ENCODE measurements at regions not wholly inside any gene's neighbourhood (a gene's known extent, or its start where the extent isn't known, plus 50 kb on each side); places are given as distances from the start of the nearest gene placed in this dataset.
"Not testable (repeated sequence)": the region's sequence is repeated elsewhere in the genome, so short reads cannot be mapped to it uniquely, and the experiment has no call there.

DNA sequence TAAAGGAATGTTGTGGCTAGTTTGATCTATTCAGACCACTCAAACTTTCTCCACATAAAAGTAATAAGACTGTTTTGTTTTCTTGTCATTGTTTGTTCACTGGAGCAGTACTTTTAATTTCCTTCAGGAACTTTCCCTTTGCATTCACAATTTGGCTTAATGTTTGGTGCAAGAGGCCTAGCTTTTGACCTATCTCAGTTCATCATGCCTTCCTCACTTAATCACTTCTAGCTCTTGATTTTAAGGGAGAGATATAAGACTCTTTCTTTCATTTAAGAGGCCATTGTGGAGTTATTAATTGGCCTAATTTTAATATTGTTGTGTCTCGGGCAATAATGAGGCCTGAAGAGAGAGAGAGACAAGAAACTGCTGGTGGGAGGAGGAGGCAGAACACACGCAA, 371.7 kb upstream of the DEPDC1 start:
- WGBS (ENCODE audit: missing lambda C conversion rate): 31% methylated on average over 2 of the region's 2 CpGs
- POLR2A ChIA-PET: no interaction called here
- FAIRE-seq: no peak

DNA sequence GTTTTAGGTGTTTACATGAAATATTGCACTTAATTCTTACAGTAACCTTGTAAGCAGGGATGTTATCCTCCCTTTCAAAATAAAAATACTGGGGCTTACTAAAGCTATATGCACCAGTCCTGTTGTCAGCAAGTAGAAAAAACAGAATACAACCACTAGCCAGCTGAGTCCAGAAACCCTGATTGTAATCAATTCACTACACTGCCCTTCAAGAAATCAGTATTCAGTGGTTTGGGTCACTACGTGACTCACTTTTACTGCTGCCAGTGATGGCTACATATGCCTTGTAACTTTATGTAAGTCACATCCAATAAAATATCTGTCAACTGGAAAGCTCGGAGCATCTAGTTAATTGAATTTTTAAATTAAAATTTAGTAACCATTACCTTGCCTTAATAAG, 376.3 kb upstream of the DEPDC1 start:
- Histone ChIP-seq H3K27ac (no peak overlapping the region), H3K4me1 (no peaks in the 10 kb centered on the region), H3K4me3 (no peak overlapping the region), H3K9me3 (no peaks in the 10 kb centered on the region), H3K4me2 (no peak overlapping the region)
- CTCF ChIA-PET: no interaction called here
- WGBS (ENCODE audit: missing lambda C conversion rate): 10% methylated on average over 2 of the region's 2 CpGs
- DNase-seq (ENCODE audit: low read depth in 1 of 2, low spot score in 1 of 2) (no peak), ATAC-seq (no peak), FAIRE-seq (no peak)
- TF ChIP-seq FOSL2 (IDR thresholded peaks at IDR 0.05) (no peak), FOSL2 (CRISPR knock-in tag; IDR thresholded peaks at IDR 0.05) (no peak), HOXB5 (CRISPR knock-in tag; IDR thresholded peaks at IDR 0.05) (no peak), MAZ (IDR thresholded peaks at IDR 0.05; ENCODE audit: borderline replicate concordance, low read depth, low read length) (no peak), SREBF2 (IDR thresholded peaks at IDR 0.05) (no peak), CBX8 (IDR thresholded peaks at IDR 0.05) (no peak), NPAS2 (CRISPR knock-in tag; IDR thresholded peaks at IDR 0.05; ENCODE audit: borderline replicate concordance) (no peak), CHD2 (IDR thresholded peaks at IDR 0.05; ENCODE audit: low read length, partially characterized antibody) (no peak), RARB (CRISPR knock-in tag; IDR thresholded peaks at IDR 0.05) (no peak), KDM5A (IDR thresholded peaks at IDR 0.05) (no peak), JUNB (IDR thresholded peaks at IDR 0.05) (no peak), EHMT2 (IDR thresholded peaks at IDR 0.05; ENCODE audit: low read depth) (no peak), NR3C1 (IDR thresholded peaks at IDR 0.05) (no peak)
- TF ChIP-seq, protein P1, sequence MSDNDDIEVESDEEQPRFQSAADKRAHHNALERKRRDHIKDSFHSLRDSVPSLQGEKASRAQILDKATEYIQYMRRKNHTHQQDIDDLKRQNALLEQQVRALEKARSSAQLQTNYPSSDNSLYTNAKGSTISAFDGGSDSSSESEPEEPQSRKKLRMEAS (IDR thresholded peaks at IDR 0.05): no peak
- TF ChIP-seq, protein P2, sequence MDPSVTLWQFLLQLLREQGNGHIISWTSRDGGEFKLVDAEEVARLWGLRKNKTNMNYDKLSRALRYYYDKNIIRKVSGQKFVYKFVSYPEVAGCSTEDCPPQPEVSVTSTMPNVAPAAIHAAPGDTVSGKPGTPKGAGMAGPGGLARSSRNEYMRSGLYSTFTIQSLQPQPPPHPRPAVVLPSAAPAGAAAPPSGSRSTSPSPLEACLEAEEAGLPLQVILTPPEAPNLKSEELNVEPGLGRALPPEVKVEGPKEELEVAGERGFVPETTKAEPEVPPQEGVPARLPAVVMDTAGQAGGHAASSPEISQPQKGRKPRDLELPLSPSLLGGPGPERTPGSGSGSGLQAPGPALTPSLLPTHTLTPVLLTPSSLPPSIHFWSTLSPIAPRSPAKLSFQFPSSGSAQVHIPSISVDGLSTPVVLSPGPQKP (IDR thresholded peaks at IDR 0.05; ENCODE audit: low read depth, low read length): no peak
- TF ChIP-seq, protein P3, sequence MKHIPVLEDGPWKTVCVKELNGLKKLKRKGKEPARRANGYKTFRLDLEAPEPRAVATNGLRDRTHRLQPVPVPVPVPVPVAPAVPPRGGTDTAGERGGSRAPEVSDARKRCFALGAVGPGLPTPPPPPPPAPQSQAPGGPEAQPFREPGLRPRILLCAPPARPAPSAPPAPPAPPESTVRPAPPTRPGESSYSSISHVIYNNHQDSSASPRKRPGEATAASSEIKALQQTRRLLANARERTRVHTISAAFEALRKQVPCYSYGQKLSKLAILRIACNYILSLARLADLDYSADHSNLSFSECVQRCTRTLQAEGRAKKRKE (CRISPR knock-in tag; IDR thresholded peaks at IDR 0.05; ENCODE audit: low read depth): no peak
- POLR2A ChIA-PET: no interaction called here

More for the DNA sequence above, 371.7 kb upstream of the DEPDC1 start:
- no peak overlapping the region for H3K27ac ChIP-seq
- no peak overlapping the region for H3K4me2 ChIP-seq
- no peak overlapping the region for H3K4me3 ChIP-seq
- H3K9me3 ChIP-seq: no peaks in the 10 kb centered on the region
- CTCF ChIA-PET: no interaction called here
- ATAC-seq: no peak
- DNase-seq (ENCODE audit: low read depth in 1 of 2, low spot score in 1 of 2): no peak
- TF ChIP-seq HEYL (CRISPR knock-in tag; IDR thresholded peaks at IDR 0.05): no peak
- no peaks in the 10 kb centered on the region for H3K4me1 ChIP-seq

DNA sequence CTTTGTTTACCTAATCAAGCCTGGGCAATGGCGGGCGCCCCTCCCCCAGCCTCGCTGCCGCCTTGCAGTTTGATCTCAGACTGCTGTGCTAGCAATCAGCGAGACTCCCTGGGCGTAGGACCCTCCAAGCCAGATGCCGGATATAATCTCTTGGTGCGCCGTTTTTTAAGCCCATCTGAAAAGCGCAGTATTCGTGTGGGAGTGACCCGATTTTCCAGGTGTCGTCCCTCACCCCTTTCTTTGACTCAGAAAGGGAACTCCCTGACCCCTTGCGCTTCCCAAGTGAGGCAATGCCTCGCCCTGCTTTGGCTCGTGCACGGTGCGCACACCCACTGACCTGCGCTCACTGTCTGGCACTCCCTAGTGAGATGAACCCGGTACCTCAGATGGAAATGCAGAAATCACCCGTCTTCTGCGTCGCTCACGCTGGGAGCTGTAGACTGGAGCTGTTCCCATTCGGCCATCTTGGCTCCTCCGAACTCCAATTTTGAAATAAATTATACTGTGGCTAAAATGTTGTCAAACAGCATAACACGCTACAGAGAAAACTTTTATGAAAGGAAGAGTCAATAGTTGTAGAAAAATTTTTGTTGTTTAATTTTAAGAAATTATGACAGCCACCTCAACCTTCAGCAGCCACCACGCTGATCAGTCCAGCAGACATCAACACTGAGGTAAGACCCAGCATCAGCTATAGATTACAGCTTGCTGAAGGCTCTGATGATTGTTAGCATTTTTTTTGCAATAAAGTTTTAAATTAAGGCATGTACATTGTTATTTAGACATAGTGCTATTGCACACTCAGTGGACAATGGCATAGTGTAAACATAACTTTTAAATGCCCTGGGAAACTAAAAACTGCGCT, 384.7 kb upstream of the DEPDC1 start:
- H3K4me2 ChIP-seq: 0 out of 3 replicates have a peak overlapping the region, but pooled peaks have one; percentile 17
- FAIRE-seq; CTCF ChIA-PET; H3K4me3 ChIP-seq; POLR2A ChIA-PET; H3K27ac ChIP-seq; DNase-seq (ENCODE audit: low read depth in 1 of 2, low spot score in 1 of 2); H3K4me1 ChIP-seq; ATAC-seq; H3K9me3 ChIP-seq: not testable (repeated sequence)
- WGBS (ENCODE audit: missing lambda C conversion rate): 33% methylated on average over 18 of the region's 29 CpGs

DNA sequence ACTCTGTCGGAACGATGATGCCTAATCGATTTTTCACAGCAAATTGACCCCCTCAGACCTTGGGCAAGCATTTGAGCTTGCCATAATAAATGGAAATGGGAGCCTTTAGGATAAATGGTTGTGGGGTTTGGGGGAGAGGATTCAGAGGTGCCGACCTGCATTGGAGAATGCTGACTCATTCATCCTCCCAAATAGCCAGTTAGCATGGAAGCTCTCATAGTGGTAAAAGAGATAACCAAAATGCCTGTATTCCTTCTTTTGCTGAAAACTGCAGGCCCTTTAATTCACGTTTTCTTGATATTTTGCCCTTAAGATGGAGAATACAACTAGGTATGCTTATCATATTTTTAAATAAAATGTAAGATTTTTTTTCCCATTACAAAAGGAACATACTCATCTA, 392.6 kb upstream of the DEPDC1 start:
- H3K4me1 ChIP-seq: no peaks in the 10 kb centered on the region
- ChIA-PET CTCF (no interaction called here), POLR2A (no interaction called here)
- no peak overlapping the region for H3K4me3 ChIP-seq
- no peak overlapping the region for H3K4me2 ChIP-seq
- DNase-seq (ENCODE audit: low read depth in 1 of 2, low spot score in 1 of 2): no peak
- no peak overlapping the region for H3K27ac ChIP-seq
- FAIRE-seq: no peak
- no peaks in the 10 kb centered on the region for H3K9me3 ChIP-seq
- ATAC-seq: no peak
- no peak for TF ChIP-seq GATA3 (IDR thresholded peaks at IDR 0.05; ENCODE audit: borderline replicate concordance)
- peak; percentile 6 for TF ChIP-seq MAFK (IDR thresholded peaks at IDR 0.05; ENCODE audit: partially characterized antibody)
- 39% methylated on average over 5 of the region's 5 CpGs for WGBS (ENCODE audit: missing lambda C conversion rate)

Measured in A549 (cell line).